GM18498 (cell line): ENCODE measurements at regions not wholly inside any gene's neighbourhood (a gene's known extent, or its start where the extent isn't known, plus 50 kb on each side); places are given as distances from the start of the nearest gene placed in this dataset.

Experiments used
- ATAC-seq: cut with Tn5 transposase; IDR thresholded peaks from one replicate; pipeline ENCODE4 v1.9.1; 2021; ENCODE audit warnings: mild to moderate bottlenecking, moderate library complexity; ENCODE audit not compliant: unreplicated experiment

- ATAC-seq = no peak
These were observed 1310.0 kb upstream of the C9orf72 start for GRCh38 chr9:28883234-28883633.

DNA sequence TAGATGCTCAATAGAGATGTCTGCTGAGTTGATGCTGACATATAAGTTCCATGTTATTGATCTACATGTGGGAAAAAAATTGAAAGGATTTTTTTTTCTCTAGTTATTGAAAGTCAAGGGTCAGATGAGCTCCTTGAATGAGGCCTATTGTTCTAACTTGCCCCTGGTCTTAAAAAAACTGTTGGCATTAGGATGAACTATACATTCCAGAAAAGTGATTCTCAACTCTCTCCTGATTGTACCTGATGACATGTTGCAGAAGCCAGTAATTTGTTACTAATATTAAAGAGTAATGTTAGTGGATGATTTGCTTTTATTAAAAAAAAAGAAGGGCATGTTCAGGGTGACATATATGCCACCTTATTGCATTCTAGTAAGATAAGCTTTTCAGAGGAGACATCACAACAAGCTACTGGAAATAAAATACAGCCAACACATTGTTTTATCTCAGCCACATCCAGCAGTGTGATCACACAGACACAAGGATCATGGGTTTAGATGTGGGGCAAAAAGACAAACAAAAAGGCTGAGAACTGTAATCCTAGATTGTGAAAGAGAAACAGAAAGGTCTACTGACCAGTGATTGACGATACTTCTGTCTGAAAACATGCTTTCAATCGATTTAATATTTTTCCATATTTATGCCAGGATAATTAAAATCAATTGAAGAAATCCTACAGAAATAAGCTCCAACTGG is 1314.1 kb upstream of the C9orf72 start:
- ATAC-seq = no peak

- ATAC-seq = no peak
These were observed 1315.5 kb upstream of the C9orf72 start for GRCh38 chr9:28888806-28889205.

DNA sequence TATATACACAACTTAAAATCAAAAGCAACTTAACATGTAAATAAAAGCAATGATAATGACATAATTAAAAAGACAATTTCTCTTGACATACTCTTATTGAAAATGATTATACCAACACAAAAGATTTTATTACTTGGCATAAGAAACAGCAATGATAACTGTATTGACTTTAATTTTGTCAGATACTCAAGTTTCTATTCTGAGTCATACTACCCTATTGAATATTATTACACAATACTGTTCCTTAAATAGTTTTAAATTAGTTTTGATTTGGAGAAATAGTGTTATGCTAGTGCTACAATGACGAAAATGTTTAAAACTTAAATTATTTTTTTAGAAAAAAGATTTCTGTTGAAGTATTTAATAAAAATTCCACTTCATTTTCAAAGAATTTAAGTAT is 1319.3 kb upstream of the C9orf72 start:
- no peak for ATAC-seq

DNA sequence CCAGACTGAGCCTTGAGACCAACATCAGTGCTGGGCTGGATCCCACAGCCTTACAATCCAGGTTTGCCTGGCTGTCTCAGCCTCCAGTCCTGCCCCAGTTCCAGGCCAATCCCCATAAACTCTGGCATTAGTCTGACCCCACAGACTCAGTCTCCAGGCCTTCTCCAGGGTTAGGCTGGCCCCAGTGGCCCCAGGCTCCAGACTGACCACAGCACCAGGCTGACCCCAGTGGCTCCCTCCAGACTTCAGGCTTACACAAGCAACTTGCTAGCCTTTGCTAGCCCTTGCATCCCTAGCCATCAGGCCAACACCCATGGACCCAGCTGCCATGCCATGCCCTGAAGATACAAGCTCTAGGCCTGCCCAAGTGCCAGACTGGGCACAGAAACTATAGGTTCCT is 1326.0 kb upstream of the C9orf72 start:
- ATAC-seq = no peak

- no peak for ATAC-seq
These were observed 1326.6 kb upstream of the C9orf72 start for GRCh38 chr9:28899926-28900325.

GRCh38 chr9:28900406-28900805 is 1327.1 kb upstream of the C9orf72 start:
- no peak for ATAC-seq

GRCh38 chr9:28909526-28909925 is 1336.2 kb upstream of the C9orf72 start:
- ATAC-seq = no peak

GRCh38 chr9:28912621-28913020 is 1339.3 kb upstream of the C9orf72 start:
- no peak for ATAC-seq

- ATAC-seq = no peak
These were observed 1342.1 kb upstream of the C9orf72 start for GRCh38 chr9:28915202-28915930.

GRCh38 chr9:28916348-28916747 is 1343.1 kb upstream of the C9orf72 start:
- ATAC-seq = no peak

GRCh38 chr9:28921857-28922500 is 1348.7 kb upstream of the C9orf72 start:
- no peak for ATAC-seq

- no peak for ATAC-seq
These were observed 1349.6 kb upstream of the C9orf72 start for GRCh38 chr9:28922891-28923290.

- no peak for ATAC-seq
These were observed 1350.1 kb upstream of the C9orf72 start for GRCh38 chr9:28923351-28923750.

- no peak for ATAC-seq
These were observed 1351.9 kb upstream of the C9orf72 start for GRCh38 chr9:28925157-28925556.

DNA sequence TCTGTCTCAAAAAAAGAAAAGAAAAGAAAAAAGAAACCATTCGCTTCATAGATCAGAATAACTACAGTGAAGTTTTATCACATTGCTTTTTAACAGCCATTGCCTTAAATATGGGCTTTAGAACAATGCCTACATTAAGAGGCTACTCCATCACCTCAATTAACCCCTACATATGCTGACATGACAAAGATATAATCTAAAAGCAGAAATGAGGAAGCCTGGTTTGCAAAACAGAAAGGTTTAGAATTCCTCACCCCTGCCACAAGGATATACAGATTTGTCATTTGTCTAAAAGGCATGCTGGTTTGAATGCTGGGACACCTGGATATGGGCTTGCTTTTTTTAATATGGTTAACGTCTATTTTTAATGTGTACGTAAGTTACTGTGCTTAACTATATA is 1353.0 kb upstream of the C9orf72 start:
- ATAC-seq = no peak

GRCh38 chr9:28927691-28928090 is 1354.4 kb upstream of the C9orf72 start:
- no peak for ATAC-seq

GRCh38 chr9:28929433-28929832 is 1356.2 kb upstream of the C9orf72 start:
- no peak for ATAC-seq

DNA sequence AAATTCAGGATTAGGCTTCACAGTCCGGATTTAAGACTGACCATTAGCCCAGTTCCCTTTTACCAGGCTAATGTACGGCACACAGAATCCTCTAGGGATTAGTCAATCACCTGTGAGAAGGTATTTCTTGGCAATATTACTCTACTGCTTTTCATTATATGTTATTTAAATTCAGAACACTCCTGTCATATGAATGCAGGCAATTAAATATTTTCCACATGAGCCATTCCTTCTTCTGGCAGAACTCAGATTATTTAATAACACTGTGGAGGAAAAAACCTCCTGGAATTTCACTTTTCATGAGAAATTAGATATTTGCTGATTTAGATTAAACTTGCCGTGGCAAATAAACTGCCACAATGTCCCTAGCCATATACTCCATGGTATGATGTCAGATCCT is 1357.5 kb upstream of the C9orf72 start:
- no peak for ATAC-seq

DNA sequence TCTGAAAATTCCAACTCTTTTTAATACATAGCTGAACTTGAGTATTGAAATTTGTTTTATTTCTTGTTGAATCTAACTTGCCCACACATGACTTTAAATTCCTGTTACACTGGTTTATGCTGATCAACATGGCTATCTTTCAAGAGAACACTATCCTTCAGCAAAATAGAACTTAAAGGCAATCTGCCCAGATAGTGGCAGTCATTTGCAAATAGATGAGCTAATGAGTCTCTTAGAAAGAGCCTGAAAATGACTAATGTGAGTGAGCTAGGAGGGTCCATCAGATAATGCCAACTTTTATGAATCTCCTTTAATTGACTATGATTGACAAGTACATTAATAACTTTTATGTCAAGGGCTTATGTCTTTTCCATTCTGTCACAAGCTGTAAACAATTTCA is 1360.8 kb upstream of the C9orf72 start:
- no peak for ATAC-seq

GRCh38 chr9:28938981-28939380 is 1365.7 kb upstream of the C9orf72 start:
- no peak for ATAC-seq

DNA sequence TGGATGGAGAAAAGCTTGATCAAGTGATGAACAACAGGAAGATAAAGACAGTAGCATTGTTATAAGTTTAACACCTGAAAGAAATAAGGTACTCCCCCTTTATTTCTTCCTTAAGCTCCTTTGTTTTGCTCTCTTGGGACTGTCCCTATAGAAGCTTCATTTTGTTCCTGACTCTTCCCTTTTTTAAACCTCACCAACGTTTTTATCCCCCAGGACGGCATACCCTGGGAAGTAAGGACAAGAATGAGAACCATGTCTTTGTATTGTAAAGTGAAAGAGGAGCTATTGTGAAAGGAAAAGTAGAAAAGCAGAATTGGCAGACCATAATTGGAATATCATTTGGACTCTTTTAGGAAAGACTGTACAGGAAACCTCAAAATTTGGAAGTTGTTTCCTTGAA is 1368.6 kb upstream of the C9orf72 start:
- ATAC-seq = no peak
